T-helper 2 cell (primary cell): ENCODE measurements at regions not wholly inside any gene's neighbourhood (a gene's known extent, or its start where the extent isn't known, plus 50 kb on each side); places are given as distances from the start of the nearest gene placed in this dataset.
A peak's percentile ranks its signal among the peaks of the same experiment; 100 is the strongest.

Source experiments
- DNase-seq, 5 experiments: peaks; one replicate each; pipeline versions ENCODE4 v3.0.0 to v3.0.0-alpha.2; 2012 to 2022

GRCh38 chr13:62092949-62093348 is 677.3 kb upstream of the PCDH20 start:
- no peak for DNase-seq

DNA sequence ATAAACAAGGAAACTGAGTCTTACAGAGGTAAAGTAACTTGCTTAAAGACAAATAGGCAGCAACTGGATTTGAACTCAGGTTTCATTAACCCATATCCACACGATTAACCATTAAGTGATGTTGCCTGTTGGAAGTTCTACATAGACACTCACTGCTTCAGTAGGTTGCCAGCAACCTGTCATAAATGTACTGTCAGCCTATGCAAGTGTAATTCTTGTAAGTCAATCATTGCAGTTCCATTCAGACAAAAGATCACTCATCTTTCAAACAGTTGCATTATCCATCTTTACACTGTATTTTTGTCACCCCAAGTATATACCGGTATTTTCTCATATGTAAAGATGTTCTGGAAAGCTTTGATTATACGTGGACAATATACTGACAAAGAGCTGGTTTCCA is 676.9 kb upstream of the PCDH20 start:
- DNase-seq, result no peak

- DNase-seq, result no peak
Measured at GRCh38 chr13:62088165-62088564, 672.5 kb upstream of the PCDH20 start.

- DNase-seq, result no peak
Measured at GRCh38 chr13:62087124-62087523, 671.5 kb upstream of the PCDH20 start.

DNA sequence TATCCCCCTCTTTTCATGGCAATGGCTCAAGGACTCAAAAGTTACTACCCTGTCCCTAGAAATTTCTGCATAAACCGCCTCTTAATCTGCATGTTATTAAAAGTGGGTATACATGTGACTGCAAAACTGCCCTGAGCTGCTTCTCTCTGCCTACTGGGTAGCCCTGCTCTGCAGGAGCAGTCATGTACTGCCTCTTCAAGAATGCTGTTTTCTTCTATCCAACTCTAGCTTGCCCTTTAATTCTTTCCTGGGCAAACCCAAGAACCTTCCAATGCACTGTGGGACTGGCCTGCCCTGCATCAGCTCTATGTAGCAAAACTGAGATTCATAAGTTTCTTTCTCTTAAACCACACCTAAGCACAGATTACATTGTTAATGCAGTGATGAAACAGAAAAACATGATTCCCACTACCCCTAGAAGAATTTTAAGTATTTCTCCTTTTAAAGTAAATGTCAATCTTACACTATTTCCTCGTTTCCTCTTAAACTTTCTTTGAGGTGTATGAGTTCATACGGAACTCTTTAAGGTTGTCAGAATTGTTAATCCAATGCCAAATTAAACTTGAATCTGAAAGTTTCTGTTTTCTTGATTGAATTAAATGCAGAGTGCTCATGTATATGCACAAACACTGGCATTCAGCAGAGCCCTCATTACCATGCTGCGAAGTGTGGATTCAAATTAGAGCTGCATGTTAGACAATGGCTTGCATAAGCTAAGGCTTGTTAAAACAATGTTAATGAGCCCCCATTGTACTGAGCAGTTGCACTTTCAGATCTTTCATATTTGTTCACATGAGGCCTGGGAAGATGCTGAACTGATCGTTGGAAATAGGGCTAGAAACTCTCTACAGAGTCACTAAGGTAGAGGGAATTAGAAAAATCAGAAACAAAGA is 669.9 kb upstream of the PCDH20 start:
- DNase-seq, result no peak

DNA sequence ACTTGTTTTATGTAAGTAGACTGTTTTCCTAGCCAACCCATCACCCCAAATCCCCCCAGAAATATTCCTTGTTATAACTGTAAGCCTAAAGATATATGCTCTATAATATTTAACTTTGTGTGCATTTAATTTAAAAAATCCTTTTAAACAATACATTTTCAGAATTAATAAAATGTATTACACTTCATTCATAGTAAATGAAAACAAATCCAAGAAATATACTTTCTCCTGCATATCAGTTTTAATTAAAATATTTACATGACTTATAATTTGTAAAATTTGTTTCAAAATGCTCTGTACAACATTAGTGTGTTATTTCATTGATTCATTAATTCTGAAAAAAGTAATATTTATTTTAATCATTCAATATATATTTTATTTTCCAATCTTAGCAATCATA is 669.1 kb upstream of the PCDH20 start:
- no peak for DNase-seq

GRCh38 chr13:62067821-62068220 is 652.2 kb upstream of the PCDH20 start:
- no peak for DNase-seq

DNA sequence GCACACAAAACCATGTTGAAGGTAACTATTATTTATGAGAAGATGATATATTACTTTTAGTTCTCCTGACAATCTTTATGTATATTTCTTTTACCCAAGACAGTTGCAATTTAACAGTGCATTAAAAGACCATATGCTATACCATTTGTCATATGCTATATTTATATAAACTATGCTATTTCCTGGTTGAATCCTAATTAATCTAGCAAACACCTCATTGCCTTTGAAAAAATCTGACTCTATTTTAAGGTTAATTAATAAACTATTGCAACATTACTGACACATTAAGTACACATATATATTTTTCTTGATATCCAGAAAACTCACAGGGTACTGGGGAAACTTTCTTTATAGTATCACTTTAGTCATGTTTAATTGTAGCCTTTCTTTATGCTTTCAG is 649.4 kb upstream of the PCDH20 start:
- DNase-seq, result no peak

- no peak for DNase-seq
Measured at GRCh38 chr13:62061751-62062150, 646.1 kb upstream of the PCDH20 start.

DNA sequence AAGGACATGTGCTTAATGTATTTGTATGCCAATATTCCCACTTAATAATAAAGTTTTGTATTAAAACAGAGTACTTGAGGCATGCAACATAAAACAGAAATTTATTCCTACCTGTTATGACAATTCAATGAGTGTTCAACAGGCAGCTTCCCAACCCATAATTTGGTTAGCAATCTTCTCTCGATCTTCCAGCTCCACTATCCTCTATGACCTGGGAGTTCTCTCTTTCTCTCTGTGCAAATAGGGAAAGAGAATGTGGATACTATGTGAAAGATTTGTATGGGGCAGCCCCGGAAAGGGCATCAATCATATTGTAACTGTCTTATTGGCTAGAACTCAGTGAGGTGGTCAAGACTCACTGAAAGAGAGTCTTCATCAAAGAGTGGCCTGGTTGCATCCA is 644.9 kb upstream of the PCDH20 start:
- DNase-seq, result no peak

DNA sequence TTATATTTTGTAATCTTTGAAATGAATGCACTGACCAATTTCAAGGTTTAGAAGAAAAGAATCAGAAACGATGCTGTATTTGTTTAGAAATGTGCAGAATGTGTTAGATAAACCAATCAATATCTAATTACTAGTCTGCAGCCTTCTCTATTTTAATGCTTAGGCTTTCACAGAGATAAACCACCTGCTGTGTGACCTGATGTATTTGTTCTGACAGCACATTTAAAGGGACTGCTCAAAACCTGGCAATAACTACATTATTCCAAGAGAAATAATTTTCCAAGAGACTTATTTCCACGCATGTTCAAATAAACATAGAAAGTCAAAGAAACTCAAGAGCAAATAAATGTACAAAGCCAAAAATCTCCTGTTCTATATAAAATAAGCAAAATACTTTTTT is 641.6 kb upstream of the PCDH20 start:
- DNase-seq, result no peak

DNA sequence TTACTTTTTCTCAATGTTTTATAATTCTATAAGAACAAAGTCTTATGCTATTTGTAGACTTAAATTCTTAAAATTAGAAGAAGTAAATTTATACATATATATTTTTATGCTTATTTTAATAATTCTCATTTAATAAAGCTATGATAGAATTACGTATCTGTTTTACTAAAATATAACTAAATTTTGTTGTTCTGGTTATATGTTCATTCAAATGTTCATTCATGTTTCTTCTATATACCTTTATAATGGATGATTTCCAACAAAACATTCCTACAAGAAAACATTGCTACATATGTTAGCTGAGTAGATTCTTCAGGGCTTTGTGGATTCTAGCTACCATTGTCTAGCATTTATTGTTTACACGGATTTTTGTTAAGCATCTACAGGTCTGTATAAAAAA is 634.3 kb upstream of the PCDH20 start:
- no peak for DNase-seq

DNA sequence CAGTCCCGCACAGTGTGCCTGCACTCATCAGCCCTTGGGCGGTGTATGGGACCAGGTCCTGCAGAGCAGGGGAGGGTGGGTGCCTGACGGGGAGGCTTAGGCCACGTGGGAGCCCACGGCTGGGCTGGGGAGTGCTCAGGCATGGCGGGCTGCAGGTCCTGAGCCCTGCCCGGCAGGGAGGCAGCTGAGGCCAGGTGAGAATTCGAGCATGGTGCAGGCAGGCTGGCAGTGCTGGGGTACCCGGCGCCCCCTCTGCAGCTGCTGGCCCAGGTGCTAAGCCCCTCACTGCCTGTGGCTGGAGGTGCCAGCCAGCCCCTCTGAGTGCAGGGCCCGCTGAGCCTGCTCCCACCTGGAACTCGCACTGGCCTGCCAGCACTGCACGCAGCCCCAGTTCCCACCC is 630.9 kb upstream of the PCDH20 start:
- no peak for DNase-seq

- no peak for DNase-seq
Measured at GRCh38 chr13:62043600-62043999, 628.0 kb upstream of the PCDH20 start.

DNA sequence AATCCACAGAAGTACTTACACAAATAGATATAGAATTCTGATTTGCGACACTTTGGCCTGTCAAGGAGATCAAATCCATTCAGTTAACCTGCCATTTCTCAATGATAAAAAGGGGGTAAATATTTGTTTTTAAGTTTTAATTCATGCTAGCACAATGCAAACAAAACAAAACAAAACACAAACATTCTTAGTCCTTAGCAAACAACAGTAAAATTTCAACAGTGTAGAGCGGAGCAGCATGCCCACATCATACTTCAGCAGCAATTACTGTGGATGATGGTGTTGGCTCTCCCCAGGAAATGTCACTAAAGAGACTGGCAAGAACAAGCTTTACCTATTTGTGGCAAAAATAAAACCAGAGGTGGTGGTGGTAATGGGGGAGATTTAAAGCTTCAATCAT is 625.2 kb upstream of the PCDH20 start:
- DNase-seq, result no peak

DNA sequence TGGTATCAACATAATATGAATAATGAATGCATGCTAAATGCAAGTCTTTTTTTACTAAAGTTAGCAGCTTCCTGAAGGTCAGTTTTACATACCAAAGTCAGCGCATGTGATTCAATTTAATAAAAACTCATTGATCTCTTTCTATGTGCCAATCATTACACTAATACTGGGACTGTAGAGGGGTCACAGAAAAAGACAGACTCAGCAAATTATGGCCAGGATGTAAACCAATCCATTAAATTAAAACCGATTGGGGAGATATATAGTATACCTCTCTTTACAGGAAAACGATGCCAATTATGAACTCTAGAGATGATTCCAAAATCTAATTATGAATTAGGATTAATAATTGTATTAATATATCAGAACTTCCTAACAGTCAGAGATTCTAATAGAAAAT is 624.4 kb upstream of the PCDH20 start:
- DNase-seq, result no peak

DNA sequence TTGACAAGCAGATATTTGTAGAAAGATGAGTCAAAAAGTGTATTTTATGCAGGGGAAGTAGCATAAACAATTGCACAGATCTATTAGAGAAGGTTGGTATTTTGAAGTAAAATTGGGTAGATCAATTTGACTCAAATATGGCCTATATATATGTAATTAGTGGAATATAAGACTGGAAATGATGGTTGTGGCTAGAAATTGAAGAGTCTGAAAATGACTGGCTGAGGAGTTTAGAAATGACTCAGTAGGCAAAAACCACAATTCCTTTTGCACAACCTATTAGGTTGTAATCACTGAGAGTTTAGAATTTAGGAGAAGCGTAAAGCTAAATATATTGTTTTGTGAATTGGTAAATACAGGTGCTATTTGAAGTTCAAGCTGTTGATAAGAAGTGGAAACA is 622.6 kb upstream of the PCDH20 start:
- DNase-seq, result peak in 1 of 5 experiments; percentile 63

DNA sequence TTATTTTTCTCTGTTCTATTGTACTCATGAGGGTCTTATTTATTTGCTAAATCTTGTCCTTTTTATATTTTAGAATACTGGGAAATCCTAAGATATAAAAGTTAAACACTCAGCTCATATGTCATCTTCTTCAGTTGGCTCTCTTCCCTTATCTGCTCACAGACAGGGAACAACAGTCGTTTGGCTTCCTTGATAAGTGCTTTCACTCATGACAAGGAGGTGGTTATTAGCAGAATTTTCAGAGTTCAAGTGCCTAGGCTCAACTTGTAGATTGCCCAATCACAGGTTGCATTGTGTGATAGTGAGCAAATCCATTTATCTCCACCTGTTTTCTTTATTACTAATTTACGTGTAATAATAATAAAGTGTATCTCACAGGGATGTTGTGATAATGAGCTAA is 620.3 kb upstream of the PCDH20 start:
- DNase-seq, result no peak

GRCh38 chr13:62033934-62034333 is 618.3 kb upstream of the PCDH20 start:
- no peak for DNase-seq

- DNase-seq, result no peak
Measured at GRCh38 chr13:62022369-62022768, 606.7 kb upstream of the PCDH20 start.

GRCh38 chr13:62019858-62020257 is 604.2 kb upstream of the PCDH20 start:
- DNase-seq, result no peak

DNA sequence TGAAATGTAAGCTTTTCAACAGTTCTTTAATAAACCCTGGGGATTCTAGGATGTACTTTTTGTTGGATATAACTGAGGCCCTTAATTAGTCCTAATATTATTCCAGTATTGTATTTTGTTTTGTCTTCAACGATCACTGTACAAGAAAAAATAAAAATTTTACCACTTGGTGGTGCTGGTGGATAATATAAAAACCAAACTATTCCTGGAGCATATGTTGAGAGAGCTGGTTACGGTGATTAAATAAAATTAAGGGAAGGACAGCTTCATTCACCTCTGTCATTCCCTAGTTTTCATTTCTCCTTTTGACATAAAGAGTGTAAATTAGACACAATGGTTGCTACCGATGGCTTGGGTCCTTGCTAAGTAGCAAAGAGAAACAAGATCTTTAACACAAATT is 598.6 kb upstream of the PCDH20 start:
- DNase-seq, result no peak

DNA sequence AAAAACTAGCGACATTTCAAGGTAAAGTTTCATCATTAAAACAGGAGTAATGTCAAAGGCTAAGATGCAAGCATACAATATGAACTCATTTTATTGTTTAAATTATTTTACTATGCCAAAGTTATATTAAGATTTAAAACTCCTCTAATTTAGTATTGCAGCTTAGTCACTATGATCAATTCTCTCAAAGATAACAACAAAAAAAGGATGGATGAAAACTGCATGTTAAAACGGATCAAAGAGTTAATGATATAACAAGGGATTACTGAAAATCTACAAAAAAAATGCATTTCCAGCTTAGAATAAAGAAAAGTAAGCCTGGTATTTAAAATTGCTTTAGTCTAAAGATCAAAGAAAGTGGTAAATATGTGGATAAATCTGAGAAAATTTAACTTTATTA is 587.8 kb upstream of the PCDH20 start:
- DNase-seq, result no peak

- DNase-seq, result no peak
Measured at GRCh38 chr13:61994174-61994573, 578.5 kb upstream of the PCDH20 start.

GRCh38 chr13:61989978-61990377 is 574.3 kb upstream of the PCDH20 start:
- no peak for DNase-seq
